Daoy (cell line): ENCODE measurements at regions not wholly inside any gene's neighbourhood (a gene's known extent, or its start where the extent isn't known, plus 50 kb on each side); places are given as distances from the start of the nearest gene placed in this dataset.
"Not testable (repeated sequence)": the region's sequence is repeated elsewhere in the genome, so short reads cannot be mapped to it uniquely, and the experiment has no call there.

ENCODE experiments used
- DNase-seq: peaks from one replicate; pipeline ENCODE4 v3.0.0-alpha.2; 2015; ENCODE audit warnings: low read depth

DNA sequence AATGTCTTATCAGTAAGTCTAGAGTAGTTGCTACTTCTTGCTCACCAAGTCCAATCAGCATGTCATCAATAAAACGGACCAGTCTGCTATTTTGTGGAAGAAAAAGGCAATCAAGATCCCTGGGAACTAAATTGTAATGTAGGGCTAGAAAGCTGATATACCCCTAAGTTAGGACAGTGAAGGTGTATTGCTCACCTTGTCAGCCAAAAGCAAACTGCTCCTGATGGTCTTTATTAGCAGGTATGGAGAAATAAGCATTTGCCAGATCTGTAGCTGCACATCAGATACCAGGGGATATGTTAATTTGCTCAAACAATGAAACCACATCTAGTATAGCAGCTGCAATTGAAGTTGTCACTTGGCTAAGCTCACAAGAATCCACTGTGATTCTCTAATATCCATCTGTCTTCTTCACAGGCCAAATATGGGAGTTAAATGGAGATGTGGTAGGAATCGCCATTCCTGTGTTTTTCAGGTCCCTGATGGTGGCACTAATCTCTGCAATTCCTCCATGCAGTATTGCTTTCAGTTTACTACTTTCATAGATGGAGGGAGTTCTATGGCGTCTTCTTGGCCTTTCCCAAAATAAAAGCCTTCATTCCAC is 75.0 kb downstream of the TMEM237 start:
- DNase-seq: no peak

GRCh38 chr2:201559067-201559710 is 84.1 kb downstream of the TMEM237 start:
- DNase-seq: no peak

DNA sequence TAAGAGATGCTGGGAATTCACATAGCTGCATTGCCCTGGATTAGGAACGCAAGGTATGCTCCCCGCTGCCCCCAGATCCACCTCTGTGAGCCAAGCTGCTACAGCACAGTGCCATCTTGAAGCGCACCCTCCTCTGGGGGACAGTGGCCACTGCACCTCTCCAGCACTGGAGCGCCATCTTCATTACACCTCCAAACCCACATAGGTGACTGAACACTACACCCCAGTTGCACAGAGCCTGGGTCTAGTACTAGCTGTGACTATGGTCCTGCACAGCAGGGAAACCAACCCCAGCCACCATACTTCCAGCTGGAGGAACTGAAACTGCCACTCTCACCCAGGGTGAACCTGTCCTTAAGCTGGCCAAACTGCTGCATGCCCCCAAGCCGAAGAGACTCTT is 84.6 kb downstream of the TMEM237 start:
- DNase-seq: no peak

DNA sequence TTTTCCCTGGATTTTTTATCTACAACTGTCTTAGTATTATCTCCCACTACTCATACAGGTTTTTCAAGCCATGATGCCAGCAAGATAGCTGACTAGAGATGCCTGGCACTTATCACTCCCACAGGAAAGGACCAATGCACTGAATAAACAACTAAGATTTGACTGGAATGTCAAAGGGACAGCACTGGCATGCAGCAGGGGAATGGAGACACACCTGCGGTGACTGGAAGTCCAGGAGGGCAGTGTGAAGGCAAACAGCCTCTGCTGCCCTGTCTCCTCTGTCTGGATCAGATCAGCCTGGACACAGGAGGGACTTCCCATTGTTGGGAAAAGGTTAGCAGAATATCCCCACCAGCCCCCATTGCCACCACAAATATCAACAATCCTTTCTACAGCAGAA is 85.1 kb downstream of the TMEM237 start:
- DNase-seq: no peak

DNA sequence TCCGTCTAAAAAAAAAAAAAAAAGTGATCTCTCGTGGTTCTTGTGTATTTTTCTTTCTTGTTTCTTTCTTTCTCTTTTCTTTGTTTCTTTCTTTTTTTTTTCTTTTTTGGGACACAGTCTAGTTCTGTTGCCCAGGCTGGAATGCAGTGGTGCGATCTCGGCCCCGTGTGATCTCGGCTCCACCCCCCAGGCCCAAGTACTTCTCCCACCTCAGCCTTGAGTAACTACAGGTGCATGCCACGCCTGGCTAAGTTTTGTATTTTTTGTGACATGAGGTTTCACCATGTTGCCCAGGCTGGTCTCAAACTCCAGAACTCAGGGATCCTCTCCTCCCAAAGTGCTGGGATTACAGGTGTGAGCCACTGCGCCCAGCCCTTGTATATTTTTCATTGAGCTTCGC is 91.4 kb downstream of the TMEM237 start:
- DNase-seq: no peak

GRCh38 chr2:201546576-201546975 is 95.0 kb downstream of the STRADB start:
- DNase-seq: no peak

DNA sequence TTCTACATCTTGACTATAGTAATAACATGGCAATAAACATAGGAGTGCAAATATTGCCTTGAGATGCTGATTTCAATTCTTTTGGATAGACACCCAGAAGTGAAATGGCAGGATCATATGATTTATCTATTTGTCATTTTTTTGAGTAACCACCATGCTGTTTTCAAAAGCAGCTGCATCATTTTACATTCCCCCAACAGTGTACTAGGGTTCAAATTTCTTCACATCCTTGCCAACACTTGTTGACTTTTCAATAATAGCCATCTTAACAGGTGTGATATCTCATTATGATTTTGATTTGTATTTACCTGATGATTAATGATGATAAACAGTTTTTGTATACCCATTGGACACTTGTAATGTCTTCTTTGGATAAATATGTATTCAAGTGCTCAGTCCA is 90.8 kb downstream of the STRADB start:
- DNase-seq: no peak

GRCh38 chr2:201539271-201539670 is 87.7 kb downstream of the STRADB start:
- not testable (repeated sequence) for DNase-seq

DNA sequence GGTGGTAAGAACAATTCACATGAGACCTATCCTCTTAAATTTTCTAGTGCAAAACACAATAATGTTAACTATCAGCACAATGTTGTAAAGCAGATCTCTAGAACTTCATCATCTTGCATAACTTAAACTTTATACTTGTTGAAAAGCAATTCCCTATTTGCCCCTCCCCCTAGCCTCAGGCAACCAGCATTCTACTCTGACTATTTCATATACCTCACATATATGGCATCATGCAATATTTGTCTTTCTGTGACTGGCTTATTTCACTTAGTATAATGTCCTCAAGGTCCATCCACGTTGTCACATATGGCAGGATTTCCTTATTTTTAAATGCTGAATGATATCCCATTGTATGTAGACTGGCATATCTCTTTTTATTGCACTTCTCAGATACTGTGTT is 86.5 kb downstream of the STRADB start:
- DNase-seq: no peak

- no peak for DNase-seq
Observed at GRCh38 chr2:201536754-201537153, 85.2 kb downstream of the STRADB start.

DNA sequence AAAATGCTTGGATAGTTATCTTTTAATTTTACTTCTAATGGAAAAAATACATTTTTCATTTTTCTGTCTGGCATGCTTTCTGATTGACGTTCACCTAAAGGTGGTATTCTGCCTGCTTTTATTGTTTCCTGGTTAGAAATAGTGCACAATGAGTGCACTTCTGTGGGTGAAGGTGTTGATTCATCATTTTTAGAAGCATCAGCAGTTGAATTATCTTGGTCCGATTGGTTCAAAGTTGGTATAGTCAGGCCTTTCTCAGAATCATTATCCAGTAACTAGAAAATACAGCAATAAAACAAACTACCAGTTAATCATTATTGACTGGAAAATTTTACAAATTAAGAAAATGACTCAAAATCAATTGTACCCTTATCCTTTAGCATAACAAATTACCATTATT is 84.5 kb downstream of the STRADB start:
- DNase-seq: no peak

- peak; percentile 83 for DNase-seq
Observed at GRCh38 chr2:201532686-201533304, 81.3 kb downstream of the STRADB start.
